G401 (cell line): ENCODE measurements at regions not wholly inside any gene's neighbourhood (a gene's known extent, or its start where the extent isn't known, plus 50 kb on each side); places are given as distances from the start of the nearest gene placed in this dataset.
"Not testable (repeated sequence)": the region's sequence is repeated elsewhere in the genome, so short reads cannot be mapped to it uniquely, and the experiment has no call there.

Source experiments
- DNase-seq: peaks from one replicate; pipeline ENCODE4 v3.0.0-alpha.2; 2015; ENCODE audit warnings: low spot score
- in situ Hi-C: cut with HindIII; loops from 2 replicates; pipeline ENCODE4 v1.10.0; 2016; ENCODE audit warnings: low sequenced_read_pairs, mixed read lengths

- DNase-seq: no peak
- in situ Hi-C loops: no loop called here
These were observed 230.4 kb downstream of the ICOS start for GRCh38 chr2:204166961-204167360.

GRCh38 chr2:204167670-204168069 is 231.1 kb downstream of the ICOS start:
- DNase-seq, in situ Hi-C loops: not testable (repeated sequence)

GRCh38 chr2:204170411-204170810 is 233.8 kb downstream of the ICOS start:
- no peak for DNase-seq
- in situ Hi-C loops: no loop called here

- in situ Hi-C loops: no loop called here
- no peak for DNase-seq
These were observed 235.0 kb downstream of the ICOS start for GRCh38 chr2:204171432-204172144.

GRCh38 chr2:204172145-204172600 is 235.6 kb downstream of the ICOS start:
- DNase-seq: no peak
- in situ Hi-C loops: no loop called here

GRCh38 chr2:204174034-204174433 is 237.5 kb downstream of the ICOS start:
- in situ Hi-C loops: no loop called here
- no peak for DNase-seq

GRCh38 chr2:204175552-204176271 is 239.1 kb downstream of the ICOS start:
- in situ Hi-C loops: no loop called here
- DNase-seq: no peak

GRCh38 chr2:204176306-204176705 is 239.7 kb downstream of the ICOS start:
- in situ Hi-C loops: no loop called here
- DNase-seq: no peak

GRCh38 chr2:204177251-204177976 is 240.9 kb downstream of the ICOS start:
- no peak for DNase-seq
- in situ Hi-C loops: no loop called here

GRCh38 chr2:204177977-204178522 is 241.5 kb downstream of the ICOS start:
- DNase-seq: peak; percentile 8
- in situ Hi-C loops: no loop called here

- no peak for DNase-seq
- in situ Hi-C loops: no loop called here
These were observed 244.1 kb downstream of the ICOS start for GRCh38 chr2:204180649-204181048.

GRCh38 chr2:204183608-204184007 is 247.0 kb downstream of the ICOS start:
- DNase-seq: peak; percentile 27
- in situ Hi-C loops: no loop called here

- in situ Hi-C loops: no loop called here
- DNase-seq: peak; percentile 51
These were observed 247.7 kb downstream of the ICOS start for GRCh38 chr2:204184226-204184625.

- in situ Hi-C loops: no loop called here
These were observed 250.9 kb downstream of the ICOS start for GRCh38 chr2:204187229-204188083.

GRCh38 chr2:204191574-204191973 is 255.0 kb downstream of the ICOS start:
- no peak for DNase-seq
- in situ Hi-C loops: no loop called here

More at GRCh38 chr2:204187229-204188083, 250.9 kb downstream of the ICOS start:
- no peak for DNase-seq

- in situ Hi-C loops: no loop called here
- DNase-seq: no peak
These were observed 258.9 kb downstream of the ICOS start for GRCh38 chr2:204195498-204195897.

- in situ Hi-C loops: no loop called here
- peak; percentile 16 for DNase-seq
These were observed 260.9 kb downstream of the ICOS start for GRCh38 chr2:204197336-204198005.

GRCh38 chr2:204199357-204199756 is 262.8 kb downstream of the ICOS start:
- no peak for DNase-seq
- in situ Hi-C loops: no loop called here
